Activated CD4-positive, alpha-beta memory T cell treated with anti-CD3 and anti-CD28 coated beads for 36 hours (primary cell): ENCODE measurements at regions not wholly inside any gene's neighbourhood (a gene's known extent, or its start where the extent isn't known, plus 50 kb on each side); places are given as distances from the start of the nearest gene placed in this dataset.
"Not testable (repeated sequence)": the region's sequence is repeated elsewhere in the genome, so short reads cannot be mapped to it uniquely, and the experiment has no call there.

Experiments used
- CTCF ChIA-PET: fragments of 350-600 bp; sonication (Branson Sonifier 250); formaldehyde crosslinking; loops from one replicate; lab custom pipeline; 2021; ENCODE audit warnings: antibody characterized with exemption, inconsistent platforms; lab: Charles Lee
- POLR2A ChIA-PET: fragments of 350-600 bp; sonication (Branson Sonifier 250); formaldehyde crosslinking; loops from one replicate; lab custom pipeline; 2021; ENCODE audit warnings: antibody characterized with exemption; lab: Charles Lee
- DNase-seq: peaks from one replicate; pipeline ENCODE4 v3.0.0-alpha.2; 2020
- H3K27ac Mint-ChIP-seq: one replicate; pipeline ENCODE4 v1.8.0; 2021; ENCODE audit warnings: mixed read lengths
- H3K27me3 Mint-ChIP-seq: one replicate; pipeline ENCODE4 v1.8.0; 2021; ENCODE audit warnings: mixed read lengths
- H3K36me3 Mint-ChIP-seq: one replicate; pipeline ENCODE4 v1.8.0; 2021; ENCODE audit warnings: mixed read lengths
- H3K4me1 Mint-ChIP-seq: one replicate; pipeline ENCODE4 v1.8.0; 2021; ENCODE audit warnings: low read depth, mixed read lengths
- H3K4me3 Mint-ChIP-seq: one replicate; pipeline ENCODE4 v1.8.0; 2021; ENCODE audit warnings: mild to moderate bottlenecking, mixed read lengths
- H3K9me3 Mint-ChIP-seq: one replicate; pipeline ENCODE4 v1.8.0; 2021; ENCODE audit warnings: mixed read lengths
- intact Hi-C: fragments of 100-400 bp; cut with micrococcal nuclease; formaldehyde crosslinking; loops from one replicate; pipeline ENCODE4 v1.15.1; 2023

- intact Hi-C loops, result loop anchor here (10.0 kb wide), 1 partner anchor 132 kb away; no protein-coding TSS in a partner anchor
- Mint-ChIP-seq H3K36me3 (no peaks in the 10 kb centered on the region), H3K27me3 (peaks cover 14% of the 10 kb centered on the region), H3K27ac (no peak overlapping the region), H3K4me3 (no peak overlapping the region), H3K9me3 (no peaks in the 10 kb centered on the region), H3K4me1 (no peaks in the 10 kb centered on the region)
- ChIA-PET CTCF (no interaction called here), POLR2A (no interaction called here)
- DNase-seq, result no peak
Measured at GRCh38 chr17:31686495-31686894, 172.5 kb downstream of the COPRS start.

- Mint-ChIP-seq H3K27ac (no peak overlapping the region), H3K27me3 (peaks cover 22% of the 10 kb centered on the region), H3K4me1 (peaks cover 8% of the 10 kb centered on the region), H3K36me3 (no peaks in the 10 kb centered on the region), H3K9me3 (no peaks in the 10 kb centered on the region), H3K4me3 (no peak overlapping the region)
- DNase-seq, result no peak
- intact Hi-C loops, result loop anchor here (10.0 kb wide), 1 partner anchor 130 kb away; no protein-coding TSS in a partner anchor
- POLR2A ChIA-PET, result no interaction called here
- CTCF ChIA-PET, result no interaction called here
Measured at GRCh38 chr17:31684901-31685300, 174.1 kb downstream of the COPRS start.

- H3K27me3 Mint-ChIP-seq, result peaks cover 32% of the 10 kb centered on the region
- no peak overlapping the region for H3K4me3 Mint-ChIP-seq
- ChIA-PET CTCF (no interaction called here), POLR2A (no interaction called here)
- peak; percentile 82 for DNase-seq
- H3K4me1 Mint-ChIP-seq, result peaks cover 12% of the 10 kb centered on the region
- H3K36me3 Mint-ChIP-seq, result no peaks in the 10 kb centered on the region
- peak overlapping the region; percentile 19 for H3K27ac Mint-ChIP-seq
- no peaks in the 10 kb centered on the region for H3K9me3 Mint-ChIP-seq
- intact Hi-C loops, result loop anchor here (10.0 kb wide), 1 partner anchor 125 kb away; no protein-coding TSS in a partner anchor
Measured at GRCh38 chr17:31680126-31680525, 178.9 kb downstream of the COPRS start.

- ChIA-PET CTCF (no interaction called here), POLR2A (no interaction called here)
- Mint-ChIP-seq H3K4me1 (peaks cover 12% of the 10 kb centered on the region), H3K27ac (no peak overlapping the region), H3K4me3 (no peak overlapping the region), H3K36me3 (no peaks in the 10 kb centered on the region), H3K27me3 (peaks cover 36% of the 10 kb centered on the region), H3K9me3 (no peaks in the 10 kb centered on the region)
- intact Hi-C loops, result loop anchor here (10.0 kb wide), 1 partner anchor 125 kb away; no protein-coding TSS in a partner anchor
- DNase-seq, result no peak
Measured at GRCh38 chr17:31679667-31680066, 179.4 kb downstream of the COPRS start.

DNA sequence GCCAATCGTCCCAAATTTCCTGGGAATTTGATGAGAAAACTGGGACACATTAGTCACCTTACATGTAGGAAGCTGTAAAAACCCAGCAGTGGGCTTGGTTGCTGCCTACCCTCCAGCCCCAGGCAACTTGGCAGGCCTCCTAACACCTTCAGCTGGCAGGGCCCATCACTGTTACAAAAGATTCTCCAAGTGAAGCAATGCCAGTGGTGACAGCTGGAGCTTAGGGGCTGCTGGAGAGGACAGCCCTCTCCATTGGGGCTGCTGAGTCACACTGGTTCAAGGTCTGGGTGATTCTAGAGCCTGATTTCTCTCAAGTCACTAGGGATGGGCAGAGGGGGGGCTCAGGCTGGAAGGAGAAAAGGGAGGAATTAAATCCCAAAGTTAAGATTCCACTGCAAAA, 180.6 kb downstream of the COPRS start:
- no peaks in the 10 kb centered on the region for H3K9me3 Mint-ChIP-seq
- no peaks in the 10 kb centered on the region for H3K36me3 Mint-ChIP-seq
- no peak overlapping the region for H3K27ac Mint-ChIP-seq
- intact Hi-C loops, result no loop called here
- ChIA-PET POLR2A (no interaction called here), CTCF (no interaction called here)
- H3K4me1 Mint-ChIP-seq, result peaks cover 12% of the 10 kb centered on the region
- no peak for DNase-seq
- peaks cover 36% of the 10 kb centered on the region for H3K27me3 Mint-ChIP-seq
- H3K4me3 Mint-ChIP-seq, result no peak overlapping the region

DNA sequence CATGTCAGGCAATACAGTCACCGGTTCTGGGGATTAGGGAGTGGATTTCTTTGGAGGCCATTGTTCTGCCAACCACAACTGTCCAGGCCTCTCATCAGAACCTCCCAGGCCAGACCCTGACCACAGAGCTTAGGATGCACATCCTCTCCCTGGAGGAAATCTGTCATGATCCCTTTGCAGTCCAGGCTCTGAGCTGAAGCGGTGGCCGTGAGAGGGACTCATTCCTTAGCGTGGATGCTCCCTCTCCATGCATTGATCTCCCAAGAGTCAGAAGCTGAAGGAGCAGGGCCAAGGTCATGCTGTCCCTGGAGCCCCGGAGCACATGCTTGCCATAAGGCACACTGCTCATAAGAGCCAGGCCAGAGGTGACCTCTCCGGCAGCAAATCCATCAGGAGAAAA, 181.4 kb downstream of the COPRS start:
- POLR2A ChIA-PET, result no interaction called here
- no peak for DNase-seq
- Mint-ChIP-seq H3K4me3 (no peak overlapping the region), H3K27me3 (peaks cover 40% of the 10 kb centered on the region), H3K9me3 (no peaks in the 10 kb centered on the region), H3K36me3 (no peaks in the 10 kb centered on the region), H3K4me1 (peaks cover 12% of the 10 kb centered on the region), H3K27ac (no peak overlapping the region)
- intact Hi-C loops, result no loop called here
- CTCF ChIA-PET, result no interaction called here

GRCh38 chr17:31677036-31677435, 182.0 kb downstream of the COPRS start:
- intact Hi-C loops, result no loop called here
- POLR2A ChIA-PET, result no interaction called here
- H3K27me3 Mint-ChIP-seq, result peaks cover 40% of the 10 kb centered on the region
- peaks cover 12% of the 10 kb centered on the region for H3K4me1 Mint-ChIP-seq
- no peak overlapping the region for H3K27ac Mint-ChIP-seq
- CTCF ChIA-PET, result no interaction called here
- no peak for DNase-seq
- H3K9me3 Mint-ChIP-seq, result no peaks in the 10 kb centered on the region
- no peak overlapping the region for H3K4me3 Mint-ChIP-seq
- no peaks in the 10 kb centered on the region for H3K36me3 Mint-ChIP-seq

DNA sequence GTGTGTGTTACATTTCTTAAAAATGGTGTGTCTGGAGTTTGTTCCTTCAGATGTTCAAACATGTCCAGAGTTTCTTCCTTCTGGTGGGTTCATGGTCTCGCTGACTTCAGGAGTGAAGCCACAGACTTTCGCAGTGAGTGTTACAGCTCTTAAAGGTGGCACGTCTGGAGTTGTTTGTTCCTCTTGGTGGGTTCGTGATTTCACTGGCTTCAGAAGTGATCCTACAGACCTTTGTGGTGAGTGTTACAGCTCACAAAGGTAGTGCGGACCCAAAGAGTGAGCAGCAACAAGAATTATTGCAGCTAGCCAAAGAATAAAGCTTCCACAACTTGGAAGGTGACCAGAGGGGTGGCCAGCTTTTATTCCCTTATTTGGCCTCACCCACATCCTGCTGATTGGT, 183.7 kb downstream of the COPRS start:
- H3K27me3 Mint-ChIP-seq, result peaks cover 41% of the 10 kb centered on the region

GRCh38 chr17:31674717-31675349, 184.2 kb downstream of the COPRS start:
- Mint-ChIP-seq H3K9me3 (no peaks in the 10 kb centered on the region), H3K27me3 (peaks cover 38% of the 10 kb centered on the region), H3K27ac (no peak overlapping the region), H3K36me3 (no peaks in the 10 kb centered on the region), H3K4me3 (no peak overlapping the region), H3K4me1 (peaks cover 4% of the 10 kb centered on the region)
- CTCF ChIA-PET, result no interaction called here
- intact Hi-C loops, result no loop called here
- POLR2A ChIA-PET, result no interaction called here
- no peak for DNase-seq

More for the DNA sequence above, 183.7 kb downstream of the COPRS start:
- H3K9me3 Mint-ChIP-seq, POLR2A ChIA-PET, H3K27ac Mint-ChIP-seq, intact Hi-C loops, H3K4me1 Mint-ChIP-seq, H3K4me3 Mint-ChIP-seq, DNase-seq, CTCF ChIA-PET, H3K36me3 Mint-ChIP-seq: not testable (repeated sequence)

DNA sequence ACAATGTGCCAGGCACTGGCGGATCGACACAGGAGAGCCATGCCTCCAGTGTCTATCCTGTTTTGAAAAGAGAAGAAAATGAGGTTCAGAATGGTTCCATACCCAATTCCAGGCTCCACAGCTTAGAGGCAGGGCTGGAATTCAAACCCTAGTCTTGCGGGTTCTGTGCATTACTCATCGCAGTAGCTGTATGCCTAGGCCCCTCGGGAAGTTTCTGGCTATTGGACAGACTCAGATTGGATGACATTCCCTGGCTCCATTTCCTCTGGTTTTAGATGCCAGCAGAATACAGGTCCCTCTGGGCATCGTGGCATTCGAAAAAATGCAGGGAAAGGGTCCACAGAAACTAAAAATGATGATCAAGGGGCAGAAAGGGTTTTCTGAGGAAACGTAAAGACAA, 184.7 kb downstream of the COPRS start:
- peaks cover 43% of the 10 kb centered on the region for H3K27me3 Mint-ChIP-seq
- peaks cover 2% of the 10 kb centered on the region for H3K4me1 Mint-ChIP-seq

GRCh38 chr17:31673076-31673475, 186.0 kb downstream of the COPRS start:
- Mint-ChIP-seq H3K27ac (no peak overlapping the region), H3K4me1 (peaks cover 2% of the 10 kb centered on the region), H3K9me3 (no peaks in the 10 kb centered on the region), H3K27me3 (peaks cover 47% of the 10 kb centered on the region), H3K36me3 (no peaks in the 10 kb centered on the region), H3K4me3 (no peak overlapping the region)
- POLR2A ChIA-PET, result no interaction called here
- no peak for DNase-seq
- CTCF ChIA-PET, result interaction anchor here (0.7 kb wide), 1 partner anchor 335 kb away, joined by 3 read pairs; no protein-coding TSS in a partner anchor
- intact Hi-C loops, result no loop called here

More for the DNA sequence above, 184.7 kb downstream of the COPRS start:
- intact Hi-C loops, result no loop called here
- ChIA-PET POLR2A (no interaction called here), CTCF (no interaction called here)
- no peaks in the 10 kb centered on the region for H3K36me3 Mint-ChIP-seq
- H3K4me3 Mint-ChIP-seq, result no peak overlapping the region
- H3K27ac Mint-ChIP-seq, result no peak overlapping the region
- no peak for DNase-seq
- H3K9me3 Mint-ChIP-seq, result no peaks in the 10 kb centered on the region

- Mint-ChIP-seq H3K9me3 (no peaks in the 10 kb centered on the region), H3K27me3 (peaks cover 48% of the 10 kb centered on the region), H3K27ac (no peak overlapping the region), H3K4me1 (peaks cover 2% of the 10 kb centered on the region), H3K4me3 (no peak overlapping the region), H3K36me3 (no peaks in the 10 kb centered on the region)
- no peak for DNase-seq
- POLR2A ChIA-PET, result no interaction called here
- CTCF ChIA-PET, result no interaction called here
- intact Hi-C loops, result no loop called here
Measured at GRCh38 chr17:31672161-31672819, 186.8 kb downstream of the COPRS start.

- H3K9me3 Mint-ChIP-seq, result peaks cover 27% of the 10 kb centered on the region
- CTCF ChIA-PET, result no interaction called here
- H3K36me3 Mint-ChIP-seq, result peaks cover 3% of the 10 kb centered on the region
Measured at GRCh38 chr17:31663576-31663975, 195.5 kb downstream of the COPRS start.

More at GRCh38 chr17:31663576-31663975, 195.5 kb downstream of the COPRS start:
- Mint-ChIP-seq H3K4me1 (no peaks in the 10 kb centered on the region), H3K4me3 (no peak overlapping the region), H3K27me3 (peaks cover 14% of the 10 kb centered on the region), H3K27ac (no peak overlapping the region)
- no peak for DNase-seq
- intact Hi-C loops, result no loop called here
- POLR2A ChIA-PET, result no interaction called here
